ENCODE measurements at regions not wholly inside any gene's neighbourhood (a gene's known extent, or its start where the extent isn't known, plus 50 kb on each side); places are given as distances from the start of the nearest gene placed in this dataset.

DNA sequence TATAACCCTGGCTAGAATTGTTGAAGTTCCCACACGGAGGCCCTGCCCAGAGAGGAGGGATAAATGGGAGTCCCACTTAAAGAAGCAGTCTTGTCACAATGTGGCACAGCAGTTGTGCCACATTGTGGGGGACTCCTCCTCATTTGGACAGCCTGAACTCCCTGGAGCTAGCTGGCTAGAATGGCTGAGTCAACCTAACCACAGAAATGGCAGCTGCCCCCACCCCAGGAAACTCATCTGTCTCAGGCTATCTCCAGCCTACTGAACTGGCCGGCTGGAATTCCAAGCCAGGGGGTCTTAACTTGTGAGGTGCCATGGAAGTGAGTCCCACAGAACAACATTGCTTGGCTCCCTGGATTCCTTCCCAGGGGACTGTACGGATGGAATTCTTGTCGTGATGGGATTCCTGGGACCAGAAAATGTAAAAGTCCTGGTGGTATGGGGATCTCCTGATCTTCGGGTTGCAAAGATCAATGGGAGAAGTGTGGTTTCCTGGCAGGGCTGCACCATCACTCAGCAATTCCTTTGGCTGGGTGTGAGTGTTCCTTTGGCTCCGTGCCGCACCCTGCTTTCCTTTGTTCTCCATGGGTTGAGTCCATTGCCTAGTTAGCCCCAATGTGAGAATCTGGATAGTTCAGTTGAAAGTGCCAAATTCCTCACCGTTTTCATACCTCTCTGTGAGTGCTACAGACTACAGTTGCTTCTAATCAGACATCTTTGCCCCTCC, 791.2 kb upstream of the FAT3 start:
- Mint-ChIP-seq H3K9me3 (peaks cover 29% of the 10 kb centered on the region), H3K4me3 (no peak overlapping the region), H3K36me3 (ENCODE audit: low read depth) (no peaks in the 10 kb centered on the region), H3K27me3 (ENCODE audit: low read depth, poor library complexity) (peaks cover 10% of the 10 kb centered on the region), H3K4me1 (peaks cover 18% of the 10 kb centered on the region), H3K27ac (no peak overlapping the region)
- TF ChIP-seq, protein P1, sequence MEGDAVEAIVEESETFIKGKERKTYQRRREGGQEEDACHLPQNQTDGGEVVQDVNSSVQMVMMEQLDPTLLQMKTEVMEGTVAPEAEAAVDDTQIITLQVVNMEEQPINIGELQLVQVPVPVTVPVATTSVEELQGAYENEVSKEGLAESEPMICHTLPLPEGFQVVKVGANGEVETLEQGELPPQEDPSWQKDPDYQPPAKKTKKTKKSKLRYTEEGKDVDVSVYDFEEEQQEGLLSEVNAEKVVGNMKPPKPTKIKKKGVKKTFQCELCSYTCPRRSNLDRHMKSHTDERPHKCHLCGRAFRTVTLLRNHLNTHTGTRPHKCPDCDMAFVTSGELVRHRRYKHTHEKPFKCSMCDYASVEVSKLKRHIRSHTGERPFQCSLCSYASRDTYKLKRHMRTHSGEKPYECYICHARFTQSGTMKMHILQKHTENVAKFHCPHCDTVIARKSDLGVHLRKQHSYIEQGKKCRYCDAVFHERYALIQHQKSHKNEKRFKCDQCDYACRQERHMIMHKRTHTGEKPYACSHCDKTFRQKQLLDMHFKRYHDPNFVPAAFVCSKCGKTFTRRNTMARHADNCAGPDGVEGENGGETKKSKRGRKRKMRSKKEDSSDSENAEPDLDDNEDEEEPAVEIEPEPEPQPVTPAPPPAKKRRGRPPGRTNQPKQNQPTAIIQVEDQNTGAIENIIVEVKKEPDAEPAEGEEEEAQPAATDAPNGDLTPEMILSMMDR (IDR thresholded peaks at IDR 0.05): no peak
- no peak for DNase-seq

DNA sequence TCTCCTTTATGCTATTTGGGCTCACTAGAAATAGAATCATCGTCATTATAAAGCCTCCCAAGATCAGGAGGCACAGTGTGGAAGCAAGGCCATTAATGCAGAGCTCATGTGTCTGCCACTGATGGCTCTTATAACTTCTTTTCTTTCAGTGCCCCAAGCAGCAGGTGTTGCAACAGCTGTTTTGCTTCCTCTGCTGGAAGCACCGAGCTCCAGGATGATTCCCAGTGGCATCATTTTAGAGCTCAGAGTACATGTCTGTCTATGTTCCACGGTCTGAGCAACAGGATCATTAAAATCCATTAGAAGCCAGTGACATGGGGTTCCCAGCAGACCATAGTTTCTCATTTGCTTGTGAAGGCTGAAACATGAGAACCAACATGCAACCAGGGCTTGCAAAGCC, 803.0 kb upstream of the FAT3 start:
- no peaks in the 10 kb centered on the region for H3K27me3 Mint-ChIP-seq (ENCODE audit: low read depth, poor library complexity)
- no peak for DNase-seq
- TF ChIP-seq, protein P1 (IDR thresholded peaks at IDR 0.05): no peak

DNA sequence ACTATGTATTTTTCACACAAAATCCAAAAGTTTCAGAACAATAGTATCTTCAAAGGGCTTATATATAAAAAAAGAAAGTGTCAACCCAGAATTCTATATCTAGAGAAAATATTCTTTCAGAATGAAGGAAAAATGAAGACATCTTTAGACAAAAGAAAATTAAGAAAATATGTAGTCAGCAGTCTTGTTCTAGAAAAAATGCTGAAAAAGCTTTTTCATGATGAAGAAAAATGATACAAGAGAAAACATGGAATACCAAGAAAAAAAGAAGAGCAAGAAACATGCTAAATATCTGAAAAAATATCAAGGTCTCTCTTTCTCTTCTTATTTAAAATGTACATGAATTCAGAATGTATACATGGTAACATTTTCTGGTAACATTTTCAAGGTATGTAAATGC, 816.8 kb upstream of the FAT3 start:
- H3K27ac Mint-ChIP-seq: no peak overlapping the region
- H3K36me3 Mint-ChIP-seq (ENCODE audit: low read depth): no peaks in the 10 kb centered on the region
- H3K27me3 Mint-ChIP-seq (ENCODE audit: low read depth, poor library complexity): no peaks in the 10 kb centered on the region
- H3K9me3 Mint-ChIP-seq: no peaks in the 10 kb centered on the region
- TF ChIP-seq, protein P1 (IDR thresholded peaks at IDR 0.05): no peak
- DNase-seq: no peak
- H3K4me3 Mint-ChIP-seq: no peak overlapping the region
- no peaks in the 10 kb centered on the region for H3K4me1 Mint-ChIP-seq

More for the DNA sequence above, 803.0 kb upstream of the FAT3 start:
- Mint-ChIP-seq H3K36me3 (ENCODE audit: low read depth) (no peaks in the 10 kb centered on the region), H3K27ac (no peak overlapping the region), H3K4me3 (no peak overlapping the region), H3K9me3 (no peaks in the 10 kb centered on the region), H3K4me1 (peaks cover 5% of the 10 kb centered on the region)

DNA sequence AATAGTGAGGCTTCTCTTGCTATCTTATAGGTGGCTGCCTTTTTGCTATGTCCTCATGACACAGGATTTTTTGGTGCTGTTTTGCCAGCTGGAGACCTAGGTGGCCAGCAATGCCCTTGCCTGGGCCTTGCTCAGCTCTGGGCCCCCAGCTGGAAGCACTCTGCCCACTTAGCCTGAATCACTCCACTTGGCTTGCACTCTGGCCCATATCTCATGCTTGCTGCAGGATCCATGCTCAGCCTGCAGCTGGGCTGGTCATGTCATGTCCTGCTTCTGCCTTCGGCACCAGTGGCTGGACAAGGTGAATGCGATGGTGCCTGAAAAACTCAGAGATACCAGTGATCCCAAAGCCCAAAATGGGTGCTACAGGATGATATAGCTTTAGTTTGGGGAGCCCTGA, 818.6 kb upstream of the FAT3 start:
- H3K4me1 Mint-ChIP-seq: no peaks in the 10 kb centered on the region
- no peaks in the 10 kb centered on the region for H3K36me3 Mint-ChIP-seq (ENCODE audit: low read depth)
- H3K27ac Mint-ChIP-seq: no peak overlapping the region
- TF ChIP-seq, protein P1 (IDR thresholded peaks at IDR 0.05): no peak
- peaks cover 4% of the 10 kb centered on the region for H3K9me3 Mint-ChIP-seq
- no peak overlapping the region for H3K4me3 Mint-ChIP-seq
- no peaks in the 10 kb centered on the region for H3K27me3 Mint-ChIP-seq (ENCODE audit: low read depth, poor library complexity)
- no peak for DNase-seq

DNA sequence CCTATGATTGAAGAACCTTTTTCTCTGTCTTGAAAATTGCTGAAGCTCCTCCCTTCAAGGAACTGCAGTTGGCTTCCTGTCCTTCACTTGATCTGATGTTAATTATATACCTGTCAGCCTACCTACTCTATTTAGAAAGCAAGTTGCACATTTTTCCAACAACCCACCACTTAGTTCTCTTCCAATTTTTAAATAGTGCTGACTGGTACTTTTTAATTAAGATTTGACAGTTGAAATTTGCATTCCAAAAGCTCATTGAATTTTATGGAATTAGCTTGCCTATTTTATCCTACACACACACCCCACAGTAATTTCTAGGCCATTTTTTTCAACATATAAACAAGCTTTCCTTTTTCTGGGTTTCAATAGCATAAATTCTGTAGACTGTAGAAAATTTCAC, 820.3 kb upstream of the FAT3 start:
- Mint-ChIP-seq H3K27me3 (ENCODE audit: low read depth, poor library complexity) (peaks cover 3% of the 10 kb centered on the region), H3K27ac (no peak overlapping the region), H3K9me3 (peaks cover 6% of the 10 kb centered on the region), H3K4me3 (no peak overlapping the region), H3K4me1 (no peaks in the 10 kb centered on the region), H3K36me3 (ENCODE audit: low read depth) (no peaks in the 10 kb centered on the region)
- TF ChIP-seq, protein P1 (IDR thresholded peaks at IDR 0.05): no peak
- no peak for DNase-seq

DNA sequence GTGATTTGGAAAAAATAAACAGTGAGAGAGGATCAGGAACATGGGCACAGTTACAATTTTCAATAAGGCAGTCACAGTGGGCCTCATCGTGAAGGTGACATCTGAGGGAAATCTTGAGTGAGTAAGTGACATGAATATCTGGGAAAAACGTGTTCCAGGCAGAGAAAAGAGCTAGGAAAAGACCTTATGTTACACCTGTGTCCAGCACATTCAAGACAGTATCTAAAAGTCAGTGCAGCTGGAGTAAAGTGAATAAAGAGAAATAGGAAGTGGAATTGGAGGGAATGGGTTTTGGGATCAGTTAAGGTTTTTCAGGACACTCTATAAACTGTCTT, 827.5 kb upstream of the FAT3 start:
- TF ChIP-seq, protein P1 (IDR thresholded peaks at IDR 0.05): no peak
- no peak for DNase-seq
- Mint-ChIP-seq H3K4me3 (no peak overlapping the region), H3K27ac (no peak overlapping the region), H3K4me1 (peaks cover 24% of the 10 kb centered on the region), H3K36me3 (ENCODE audit: low read depth) (no peaks in the 10 kb centered on the region), H3K27me3 (ENCODE audit: low read depth, poor library complexity) (peaks cover 4% of the 10 kb centered on the region), H3K9me3 (peaks cover 6% of the 10 kb centered on the region)

Measured in nephron progenitor cell (in vitro differentiated cells).